ENCODE measurements at regions not wholly inside any gene's neighbourhood (a gene's known extent, or its start where the extent isn't known, plus 50 kb on each side); places are given as distances from the start of the nearest gene placed in this dataset.

DNA sequence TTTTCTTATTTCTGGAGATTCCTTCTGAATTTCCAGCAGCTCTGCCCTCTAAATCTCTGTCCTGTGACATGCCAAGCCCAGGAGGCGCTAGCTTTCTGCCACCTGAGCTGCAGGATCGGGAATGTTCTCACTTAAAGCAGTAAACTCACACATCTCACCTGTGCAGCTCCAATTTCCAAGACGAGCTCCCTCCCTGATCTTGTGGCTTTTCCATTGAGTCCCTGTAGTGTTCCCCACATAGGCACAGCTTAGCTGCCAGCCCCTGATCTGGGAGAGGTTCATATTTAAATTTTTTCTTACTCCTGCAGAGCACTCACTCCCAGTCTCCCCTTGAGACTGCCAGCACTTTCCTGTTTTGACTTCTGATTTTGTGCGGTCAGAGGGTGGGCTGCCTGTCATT is 479.3 kb downstream of the GLRX3 start:
- Histone ChIP-seq H3K4me3 (no peak overlapping the region), H3K36me3 (no peaks in the 10 kb centered on the region), H3K27me3 (no peaks in the 10 kb centered on the region), H3K9me3 (peaks cover 0 to 6% (median 0%) of the 10 kb centered on the region in 3 donors), H3K4me1 (no peaks in the 10 kb centered on the region), H3K27ac (no peak overlapping the region)
- 16 to 18% methylated on average over 4 of the region's 4 CpGs for WGBS, 2 donors
- TF ChIP-seq POLR2A (IDR thresholded peaks at IDR 0.05): no peak
- TF ChIP-seq CTCF (IDR thresholded peaks at IDR 0.05): no peak
- intact Hi-C loops (cut with DNase I): no loop called here
- no peak for DNase-seq

GRCh38 chr10:130617985-130618384 is 481.8 kb downstream of the GLRX3 start:
- Histone ChIP-seq H3K36me3 (no peaks in the 10 kb centered on the region), H3K27me3 (no peaks in the 10 kb centered on the region), H3K9me3 (no peaks in the 10 kb centered on the region), H3K4me3 (no peak overlapping the region), H3K27ac (no peak overlapping the region), H3K4me1 (no peaks in the 10 kb centered on the region)
- intact Hi-C loops (cut with DNase I): no loop called here
- no peak for DNase-seq
- WGBS, 2 donors: 38 to 50% methylated on average over 1 of the region's 1 CpG
- TF ChIP-seq POLR2A (IDR thresholded peaks at IDR 0.05) (no peak), CTCF (IDR thresholded peaks at IDR 0.05) (no peak)

DNA sequence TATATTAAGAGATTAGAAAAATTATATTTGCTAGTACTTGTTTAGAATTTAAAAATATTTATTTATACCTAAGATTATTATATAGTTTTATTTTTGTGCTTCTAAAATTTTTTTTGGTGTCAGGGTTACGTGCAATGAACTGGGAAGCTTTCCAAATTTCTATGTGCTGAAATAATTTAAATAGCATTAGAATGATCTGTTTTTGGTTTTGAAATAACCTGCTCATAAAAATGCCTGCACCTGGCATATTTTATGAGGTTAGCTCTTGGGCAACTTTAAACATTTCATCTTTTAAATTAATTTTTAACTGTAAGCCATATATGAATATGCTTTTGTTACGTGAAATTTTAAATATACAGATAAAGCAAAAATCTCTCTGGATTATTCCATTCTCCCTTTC is 482.5 kb downstream of the GLRX3 start:
- Histone ChIP-seq H3K27me3 (no peaks in the 10 kb centered on the region), H3K4me3 (no peak overlapping the region), H3K27ac (no peak overlapping the region), H3K9me3 (peaks cover 0 to 1% (median 0%) of the 10 kb centered on the region in 3 donors), H3K36me3 (no peaks in the 10 kb centered on the region), H3K4me1 (no peaks in the 10 kb centered on the region)
- intact Hi-C loops (cut with DNase I): no loop called here
- TF ChIP-seq CTCF (IDR thresholded peaks at IDR 0.05) (no peak), POLR2A (IDR thresholded peaks at IDR 0.05) (no peak)
- 50 to 58% methylated on average over 2 of the region's 2 CpGs for WGBS, 2 donors
- DNase-seq: no peak

- no peaks in the 10 kb centered on the region for H3K36me3 ChIP-seq
- 48% methylated on average over 8 of the region's 8 CpGs for WGBS, 2 donors
- H3K4me3 ChIP-seq: no peak overlapping the region
- TF ChIP-seq POLR2A (IDR thresholded peaks at IDR 0.05) (no peak), CTCF (IDR thresholded peaks at IDR 0.05) (no peak)
- H3K27ac ChIP-seq: no peak overlapping the region
- H3K27me3 ChIP-seq: no peaks in the 10 kb centered on the region
- no peak for DNase-seq
- intact Hi-C loops (cut with DNase I): no loop called here
- H3K4me1 ChIP-seq: no peaks in the 10 kb centered on the region
- H3K9me3 ChIP-seq: peaks cover 0 to 3% (median 0%) of the 10 kb centered on the region in 3 donors
Measured at GRCh38 chr10:130621231-130621775, 485.1 kb downstream of the GLRX3 start.

DNA sequence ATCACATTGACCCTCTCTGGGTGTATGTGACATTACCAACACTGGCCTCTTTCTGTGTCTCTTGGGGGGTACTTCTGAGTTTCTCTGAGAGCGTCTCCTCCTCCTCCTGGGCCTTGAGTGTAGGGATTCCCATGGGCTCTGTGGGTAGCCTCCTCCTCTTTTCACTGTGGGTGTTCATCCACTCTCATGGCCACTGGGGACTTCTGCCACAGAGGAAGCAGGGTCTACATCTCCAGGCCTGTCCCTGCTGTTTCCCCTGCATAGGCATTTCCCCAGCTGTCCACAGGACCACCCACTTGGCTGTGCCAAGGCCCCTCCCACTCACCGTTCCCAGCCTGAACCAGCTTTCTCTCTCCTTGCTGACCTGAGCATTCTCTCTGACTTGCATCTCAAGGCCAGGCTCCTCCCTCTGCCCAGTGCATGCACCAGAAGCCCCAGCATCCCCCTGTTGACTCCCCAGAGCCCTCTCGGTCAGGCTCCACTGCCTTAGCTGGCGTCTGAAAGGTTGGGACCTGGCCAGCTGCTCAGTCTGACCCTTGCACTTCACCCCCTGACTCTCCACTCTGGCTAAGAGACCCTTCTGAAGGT is 487.6 kb downstream of the GLRX3 start:
- DNase-seq: no peak
- 33 to 37% methylated on average over 3 to 4 of the region's 4 CpGs for WGBS, 2 donors
- TF ChIP-seq POLR2A (IDR thresholded peaks at IDR 0.05) (no peak), CTCF (IDR thresholded peaks at IDR 0.05) (no peak)
- intact Hi-C loops (cut with DNase I): no loop called here
- no peak overlapping the region for H3K27ac ChIP-seq
- H3K4me1 ChIP-seq: no peaks in the 10 kb centered on the region
- peaks cover 0 to 3% (median 0%) of the 10 kb centered on the region in 3 donors for H3K9me3 ChIP-seq
- no peak overlapping the region for H3K4me3 ChIP-seq
- H3K36me3 ChIP-seq: no peaks in the 10 kb centered on the region
- no peaks in the 10 kb centered on the region for H3K27me3 ChIP-seq
